SU-DHL-6 (cell line): ENCODE measurements at regions not wholly inside any gene's neighbourhood (a gene's known extent, or its start where the extent isn't known, plus 50 kb on each side); places are given as distances from the start of the nearest gene placed in this dataset.

ENCODE experiments used
- H2AFZ ChIP-seq: fragments of 200-600 bp; sonication (generic); 2 replicates; pipeline ENCODE4 v1.6.1; 2014; ENCODE audit warnings: low read depth, mild to moderate bottlenecking, moderate library complexity, mixed read lengths, antibody characterized with exemption, low read length; ENCODE audit not compliant: severe bottlenecking
- H3F3A ChIP-seq: fragments of 200-600 bp; shearing (Covaris generic); 2 replicates; pipeline ENCODE4 v1.6.0; 2016; ENCODE audit warnings: antibody characterized with exemption, mild to moderate bottlenecking; ENCODE audit not compliant: insufficient read depth
- H3K27ac ChIP-seq: fragments of 200-600 bp; sonication (generic); 2 replicates; pipeline ENCODE4 v1.5.1; 2016; ENCODE audit warnings: low read depth, mild to moderate bottlenecking, low read length, moderate library complexity, mixed read lengths
- H3K27me3 ChIP-seq: fragments of 200-600 bp; sonication (generic), shearing (Covaris generic); 2 replicates; pipeline ENCODE4 v1.6.0; 2014; ENCODE audit warnings: mild to moderate bottlenecking, low read length
- H3K36me3 ChIP-seq: fragments of 200-600 bp; sonication (generic); 2 replicates; pipeline ENCODE4 v1.6.1; 2014; ENCODE audit warnings: mild to moderate bottlenecking, low read length, mixed read lengths
- H3K4me2 ChIP-seq: fragments of 300-600, 200-600 bp; shearing (Covaris generic), sonication (generic); 2 replicates; pipeline ENCODE4 v1.6.0; 2014; ENCODE audit warnings: low read length, low read depth, mild to moderate bottlenecking; ENCODE audit not compliant: poor library complexity, severe bottlenecking
- H3K4me3 ChIP-seq: fragments of 200-600 bp; sonication (generic); 2 replicates; pipeline ENCODE4 v1.5.1; 2014; ENCODE audit warnings: antibody characterized with exemption, low read length, mild to moderate bottlenecking, mixed read lengths; ENCODE audit not compliant: insufficient read depth, poor library complexity, severe bottlenecking
- H3K79me2 ChIP-seq: fragments of 200-600 bp; sonication (generic); 2 replicates; pipeline ENCODE4 v1.6.1; 2014; ENCODE audit warnings: mild to moderate bottlenecking, low read length, moderate library complexity; ENCODE audit not compliant: insufficient read depth
- H3K9ac ChIP-seq: fragments of 200-600 bp; sonication (generic); 2 replicates; pipeline ENCODE4 v1.7.0; 2014; ENCODE audit warnings: mild to moderate bottlenecking, low read length
- H3K9me2 ChIP-seq: fragments of 200-600 bp; sonication (generic); replicated peaks from 2 replicates; pipeline ENCODE4 v1.6.1; 2014; ENCODE audit warnings: low read length; ENCODE audit not compliant: insufficient read depth
- H3K9me3 ChIP-seq: fragments of 200-600 bp; sonication (generic); 2 replicates; pipeline ENCODE4 v1.6.1; 2014; ENCODE audit warnings: low read length, mixed read lengths; ENCODE audit not compliant: insufficient read depth
- H4K20me1 ChIP-seq: fragments of 200-600 bp; sonication (generic); 2 replicates; pipeline ENCODE4 v1.6.1; 2014; ENCODE audit warnings: low read depth, mild to moderate bottlenecking, antibody characterized with exemption, low read length, moderate library complexity, mixed read lengths
- CTCF ChIP-seq: fragments of 200-600 bp; sonication (generic); IDR thresholded peaks from one replicate; pipeline ENCODE4 v1.5.1; 2017; ENCODE audit warnings: antibody characterized with exemption, mild to moderate bottlenecking, low read length, moderate library complexity; ENCODE audit not compliant: insufficient read depth, poor library complexity, severe bottlenecking
- EZH2phosphoT487 ChIP-seq: fragments of 200-600 bp; sonication (generic), shearing (Covaris generic); conservative IDR thresholded peaks from 2 replicates; pipeline ENCODE4 v1.6.1; 2018; ENCODE audit warnings: mild to moderate bottlenecking, antibody characterized with exemption, low read length, moderate library complexity, mixed read lengths

GRCh38 chr2:64718250-64718885 is 64.7 kb upstream of the SERTAD2 start:
- Histone ChIP-seq H3K79me2 (no peaks in the 10 kb centered on the region; the same call in 1 of the 2 replicates), H3K9ac (no peak overlapping the region), H3K27ac (no peak overlapping the region), H3K9me3 (no peaks in the 10 kb centered on the region), H3K4me2 (no peak overlapping the region), H4K20me1 (no peaks in the 10 kb centered on the region), H3K9me2 (no peaks in the 10 kb centered on the region), H3F3A (0 out of 2 replicates have a peak, but pooled peaks cover 6% of the 10 kb centered on the region), H2AFZ (no peak overlapping the region), H3K4me3 (no peak overlapping the region), H3K36me3 (no peaks in the 10 kb centered on the region), H3K27me3 (no peaks in the 10 kb centered on the region)
- no peak for TF ChIP-seq EZH2phosphoT487
- TF ChIP-seq CTCF = no peak

GRCh38 chr2:64720535-64721319 is 67.0 kb upstream of the SERTAD2 start:
- Histone ChIP-seq H3K9ac (no peak overlapping the region), H2AFZ (no peak overlapping the region), H4K20me1 (no peaks in the 10 kb centered on the region), H3K4me3 (no peak overlapping the region), H3F3A (0 out of 2 replicates have a peak, but pooled peaks cover 4% of the 10 kb centered on the region), H3K9me2 (no peaks in the 10 kb centered on the region), H3K27ac (no peak overlapping the region), H3K36me3 (no peaks in the 10 kb centered on the region), H3K79me2 (no peaks in the 10 kb centered on the region; the same call in 1 of the 2 replicates), H3K27me3 (no peaks in the 10 kb centered on the region), H3K4me2 (no peak overlapping the region), H3K9me3 (no peaks in the 10 kb centered on the region)
- no peak for TF ChIP-seq EZH2phosphoT487

- Histone ChIP-seq H3K4me2 (no peak overlapping the region), H3K27me3 (no peaks in the 10 kb centered on the region), H2AFZ (no peak overlapping the region), H3K9me2 (no peaks in the 10 kb centered on the region), H3K9me3 (no peaks in the 10 kb centered on the region), H3K9ac (no peak overlapping the region), H3K27ac (no peak overlapping the region), H3F3A (no peaks in the 10 kb centered on the region), H3K79me2 (no peaks in the 10 kb centered on the region; the same call in 1 of the 2 replicates), H3K36me3 (no peaks in the 10 kb centered on the region), H4K20me1 (no peaks in the 10 kb centered on the region), H3K4me3 (no peak overlapping the region)
- TF ChIP-seq EZH2phosphoT487 (no peak), CTCF (no peak)
Measured at GRCh38 chr2:64721320-64721623, 67.6 kb upstream of the SERTAD2 start.
